GM19239 (cell line): ENCODE measurements at regions not wholly inside any gene's neighbourhood (a gene's known extent, or its start where the extent isn't known, plus 50 kb on each side); places are given as distances from the start of the nearest gene placed in this dataset.

Source experiments
- DNase-seq: peaks from one replicate; pipeline ENCODE4 v3.0.0; 2011; ENCODE audit warnings: low spot score; ENCODE audit not compliant: insufficient read length
- FAIRE-seq: peaks from 2 replicates; lab custom pipeline; 2011; peaks lifted over from hg19 to GRCh38; lab: Jason Lieb, UNC

- DNase-seq, result no peak
- FAIRE-seq, result no peak
These were observed 398.4 kb downstream of the MED10 start for GRCh38 chr5:5979761-5980537.

GRCh38 chr5:5979377-5979760 lies 399.0 kb downstream of the MED10 start:
- FAIRE-seq, result no peak

GRCh38 chr5:5978501-5979376 lies 399.6 kb downstream of the MED10 start:
- FAIRE-seq (no peak), DNase-seq (no peak)

More at GRCh38 chr5:5979377-5979760, 399.0 kb downstream of the MED10 start:
- no peak for DNase-seq

- DNase-seq (no peak), FAIRE-seq (no peak)
These were observed 407.1 kb downstream of the MED10 start for GRCh38 chr5:5971203-5971602.

GRCh38 chr5:5969942-5970483 lies 408.3 kb downstream of the MED10 start:
- no peak for FAIRE-seq

GRCh38 chr5:5968981-5969380 lies 409.4 kb downstream of the MED10 start:
- DNase-seq (no peak), FAIRE-seq (no peak)

More at GRCh38 chr5:5969942-5970483, 408.3 kb downstream of the MED10 start:
- no peak for DNase-seq

- no peak for FAIRE-seq
These were observed 410.4 kb downstream of the MED10 start for GRCh38 chr5:5967944-5968343.

GRCh38 chr5:5967373-5967772 lies 411.0 kb downstream of the MED10 start:
- no peak for DNase-seq
- FAIRE-seq, result no peak

More at GRCh38 chr5:5967944-5968343, 410.4 kb downstream of the MED10 start:
- no peak for DNase-seq

- no peak for DNase-seq
- no peak for FAIRE-seq
These were observed 413.2 kb downstream of the MED10 start for GRCh38 chr5:5965132-5965531.

GRCh38 chr5:5964347-5964746 lies 414.0 kb downstream of the MED10 start:
- FAIRE-seq (no peak), DNase-seq (no peak)

GRCh38 chr5:5957737-5958136 lies 420.6 kb downstream of the MED10 start:
- no peak for FAIRE-seq
- DNase-seq, result no peak

- DNase-seq (no peak), FAIRE-seq (no peak)
These were observed 424.1 kb downstream of the MED10 start for GRCh38 chr5:5954275-5954598.

GRCh38 chr5:5953584-5954274 lies 424.6 kb downstream of the MED10 start:
- no peak for DNase-seq
- no peak for FAIRE-seq

- FAIRE-seq (no peak), DNase-seq (no peak)
These were observed 426.4 kb downstream of the MED10 start for GRCh38 chr5:5951953-5952352.

GRCh38 chr5:5950658-5951057 lies 427.7 kb downstream of the MED10 start:
- FAIRE-seq (no peak), DNase-seq (no peak)

GRCh38 chr5:5941486-5941885 lies 436.9 kb downstream of the MED10 start:
- no peak for DNase-seq
- FAIRE-seq, result no peak

GRCh38 chr5:5939759-5940370 lies 438.5 kb downstream of the MED10 start:
- DNase-seq (no peak), FAIRE-seq (no peak)

GRCh38 chr5:5933651-5934050 lies 444.7 kb downstream of the MED10 start:
- no peak for FAIRE-seq

GRCh38 chr5:5932824-5933223 lies 445.5 kb downstream of the MED10 start:
- DNase-seq (no peak), FAIRE-seq (no peak)

More at GRCh38 chr5:5933651-5934050, 444.7 kb downstream of the MED10 start:
- DNase-seq, result no peak

- DNase-seq, result no peak
- FAIRE-seq, result no peak
These were observed 447.8 kb downstream of the MED10 start for GRCh38 chr5:5930561-5930960.
